ENCODE measurements at regions not wholly inside any gene's neighbourhood (a gene's known extent, or its start where the extent isn't known, plus 50 kb on each side); places are given as distances from the start of the nearest gene placed in this dataset.

DNA sequence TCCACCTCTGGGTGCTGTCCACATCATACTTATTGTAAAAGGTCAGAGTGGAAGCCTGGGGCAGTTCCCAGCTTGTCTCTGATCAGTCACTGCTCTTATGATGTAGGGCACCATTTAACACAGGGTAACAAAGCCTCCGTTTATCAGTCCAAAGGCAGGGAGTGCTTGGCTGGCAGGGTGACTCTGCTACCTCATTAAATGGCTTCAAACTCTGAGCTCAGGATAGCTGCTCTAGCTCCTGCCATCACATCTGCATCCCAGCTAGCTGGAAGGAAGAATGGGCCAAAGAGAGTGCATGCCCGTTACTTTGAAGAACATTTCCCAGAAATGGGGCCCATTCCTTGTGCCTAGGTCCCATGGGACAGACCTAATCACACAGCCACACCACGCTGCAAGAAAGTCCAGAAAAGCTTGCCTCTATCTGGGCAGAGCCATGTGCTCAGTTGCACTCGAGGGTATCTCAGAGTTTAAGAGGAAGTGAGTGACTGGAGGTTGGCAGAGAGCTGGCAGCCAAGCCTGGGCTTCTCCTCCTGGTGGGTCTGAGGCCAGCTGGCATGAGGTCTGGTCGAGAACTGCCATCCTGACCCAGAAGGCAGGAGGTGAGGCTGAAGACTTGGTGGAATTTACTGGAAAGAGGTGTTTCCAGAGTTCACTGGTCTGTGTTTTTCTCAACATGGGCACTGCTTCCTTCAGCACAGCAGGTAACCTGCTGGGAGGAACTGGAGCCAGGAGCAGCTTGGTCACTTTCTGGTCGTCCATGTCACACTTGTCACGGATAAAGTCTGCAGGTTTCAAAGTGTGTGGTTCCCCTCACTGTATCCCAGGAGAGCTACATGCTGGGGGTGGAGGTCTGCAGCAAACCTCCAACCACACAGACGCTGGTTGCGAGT, 935.7 kb downstream of the BRD1 start:
- DNase-seq, result no peak
- H3K4me3 ChIP-seq, result no peak overlapping the region
- no peak overlapping the region for H3K27ac ChIP-seq
- peaks cover 0 to 15% (median 0%) of the 10 kb centered on the region in 4 donors for H3K27me3 ChIP-seq
- no peaks in the 10 kb centered on the region for H3K4me1 ChIP-seq
- intact Hi-C loops (cut with DNase I), result no loop called here
- WGBS, 2 donors, result 38 to 52% methylated on average over 2 to 7 of the region's 9 CpGs
- TF ChIP-seq, protein P1, sequence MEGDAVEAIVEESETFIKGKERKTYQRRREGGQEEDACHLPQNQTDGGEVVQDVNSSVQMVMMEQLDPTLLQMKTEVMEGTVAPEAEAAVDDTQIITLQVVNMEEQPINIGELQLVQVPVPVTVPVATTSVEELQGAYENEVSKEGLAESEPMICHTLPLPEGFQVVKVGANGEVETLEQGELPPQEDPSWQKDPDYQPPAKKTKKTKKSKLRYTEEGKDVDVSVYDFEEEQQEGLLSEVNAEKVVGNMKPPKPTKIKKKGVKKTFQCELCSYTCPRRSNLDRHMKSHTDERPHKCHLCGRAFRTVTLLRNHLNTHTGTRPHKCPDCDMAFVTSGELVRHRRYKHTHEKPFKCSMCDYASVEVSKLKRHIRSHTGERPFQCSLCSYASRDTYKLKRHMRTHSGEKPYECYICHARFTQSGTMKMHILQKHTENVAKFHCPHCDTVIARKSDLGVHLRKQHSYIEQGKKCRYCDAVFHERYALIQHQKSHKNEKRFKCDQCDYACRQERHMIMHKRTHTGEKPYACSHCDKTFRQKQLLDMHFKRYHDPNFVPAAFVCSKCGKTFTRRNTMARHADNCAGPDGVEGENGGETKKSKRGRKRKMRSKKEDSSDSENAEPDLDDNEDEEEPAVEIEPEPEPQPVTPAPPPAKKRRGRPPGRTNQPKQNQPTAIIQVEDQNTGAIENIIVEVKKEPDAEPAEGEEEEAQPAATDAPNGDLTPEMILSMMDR (IDR thresholded peaks at IDR 0.05), result no peak
- TF ChIP-seq POLR2A (IDR thresholded peaks at IDR 0.05), result no peak
- H3K36me3 ChIP-seq, result no peaks in the 10 kb centered on the region
- H3K9me3 ChIP-seq, result peaks cover 0 to 6% (median 0%) of the 10 kb centered on the region in 3 donors

DNA sequence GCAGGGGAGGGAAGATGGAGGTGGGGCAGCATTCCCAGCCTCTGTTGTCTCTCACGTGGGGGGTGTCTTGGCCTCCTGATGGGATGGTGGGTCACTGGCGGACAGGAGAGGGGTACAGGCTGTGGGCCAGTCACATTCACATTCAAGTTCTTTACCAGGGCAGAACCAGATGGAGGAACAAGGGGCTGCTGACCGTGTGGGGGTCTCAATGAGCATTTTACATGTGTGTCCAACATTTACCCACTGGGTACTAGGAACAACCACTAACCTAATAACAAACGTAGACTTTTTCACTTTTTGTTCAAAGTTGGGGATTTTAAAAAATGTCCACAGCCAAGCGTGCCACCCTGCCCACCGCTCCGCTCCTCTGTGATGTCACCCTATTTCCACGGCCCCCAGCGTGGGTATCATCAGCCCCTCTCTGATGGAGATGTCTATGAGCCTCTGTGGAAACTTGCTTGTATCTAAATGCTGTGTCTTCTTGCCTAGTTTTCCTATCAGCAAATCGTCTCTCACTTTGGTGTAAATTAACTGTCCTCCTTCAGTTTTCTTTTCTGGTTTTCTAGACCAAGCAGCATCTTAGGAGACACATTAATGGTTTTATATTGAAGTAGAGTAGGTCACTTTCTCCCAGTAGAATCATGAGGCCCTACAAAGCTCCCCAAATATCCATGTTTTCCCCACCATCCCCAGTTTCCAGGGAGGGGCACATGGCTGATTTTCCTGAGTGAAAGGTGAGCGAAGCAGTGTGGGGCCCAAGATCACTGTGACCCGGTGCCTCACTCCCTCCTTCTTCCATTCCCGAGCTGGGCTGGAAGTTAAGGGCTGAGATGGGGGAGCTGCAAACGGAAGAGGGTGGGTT, 936.7 kb downstream of the BRD1 start:
- Histone ChIP-seq H3K4me1 (no peaks in the 10 kb centered on the region), H3K4me3 (no peak overlapping the region), H3K27me3 (peaks cover 0 to 15% (median 0%) of the 10 kb centered on the region in 4 donors), H3K9me3 (peaks cover 0 to 6% (median 0%) of the 10 kb centered on the region in 3 donors), H3K36me3 (no peaks in the 10 kb centered on the region), H3K27ac (no peak overlapping the region)
- TF ChIP-seq POLR2A (IDR thresholded peaks at IDR 0.05), result no peak
- TF ChIP-seq, protein P1 (IDR thresholded peaks at IDR 0.05), result no peak
- DNase-seq, result no peak
- intact Hi-C loops (cut with DNase I), result no loop called here
- 70% methylated on average over 13 of the region's 14 CpGs for WGBS, 2 donors

GRCh38 chr22:48889887-48890692, 937.6 kb downstream of the BRD1 start:
- no peak overlapping the region for H3K27ac ChIP-seq
- peaks cover 0 to 22% (median 0%) of the 10 kb centered on the region in 4 donors for H3K27me3 ChIP-seq
- intact Hi-C loops (cut with DNase I), result no loop called here
- H3K4me1 ChIP-seq, result no peaks in the 10 kb centered on the region
- 74% methylated on average over 15 to 16 of the region's 22 CpGs for WGBS, 2 donors
- no peak overlapping the region for H3K4me3 ChIP-seq
- peaks cover 0 to 6% (median 0%) of the 10 kb centered on the region in 3 donors for H3K9me3 ChIP-seq
- TF ChIP-seq POLR2A (IDR thresholded peaks at IDR 0.05), result no peak
- TF ChIP-seq, protein P1 (IDR thresholded peaks at IDR 0.05), result no peak
- H3K36me3 ChIP-seq, result no peaks in the 10 kb centered on the region
- no peak for DNase-seq

DNA sequence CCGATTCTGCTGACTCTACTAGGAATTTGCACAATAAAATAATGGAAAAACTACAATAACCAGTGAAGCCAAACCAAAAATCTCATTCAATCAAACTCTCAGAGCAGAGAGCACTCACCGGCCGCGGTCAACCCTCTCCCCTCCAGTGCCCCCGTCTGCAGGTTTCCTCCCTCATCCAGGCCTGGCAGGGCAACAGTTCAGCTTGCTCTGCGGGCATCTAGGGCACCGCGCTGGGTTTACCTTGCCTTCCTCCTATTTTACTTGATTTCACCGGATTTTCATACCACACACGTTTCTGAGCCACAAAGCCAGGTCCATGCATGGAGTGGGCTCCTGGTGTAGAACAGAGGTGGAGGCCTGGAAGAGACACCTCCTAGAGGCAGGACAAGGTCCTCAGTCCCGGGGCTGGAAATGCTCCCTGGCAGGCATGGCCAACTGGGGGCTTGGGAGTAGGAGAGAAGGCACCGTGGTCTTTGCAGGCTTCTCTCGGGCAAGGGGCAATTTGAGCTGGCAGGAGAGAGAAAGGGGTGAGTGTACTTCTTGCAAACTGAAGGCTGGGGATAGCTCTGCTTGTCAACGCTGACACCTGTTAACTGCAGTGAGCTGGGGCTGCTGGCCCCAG, 938.4 kb downstream of the BRD1 start:
- Histone ChIP-seq H3K36me3 (no peaks in the 10 kb centered on the region), H3K4me1 (no peaks in the 10 kb centered on the region), H3K4me3 (no peak overlapping the region), H3K9me3 (peaks cover 0 to 6% (median 0%) of the 10 kb centered on the region in 3 donors), H3K27ac (no peak overlapping the region), H3K27me3 (peaks cover 0 to 23% (median 0%) of the 10 kb centered on the region in 4 donors)
- DNase-seq, result no peak
- 77 to 84% methylated on average over 11 to 12 of the region's 14 CpGs for whole genome bisulfite sequencing, 2 donors
- TF ChIP-seq, protein P1 (IDR thresholded peaks at IDR 0.05), result no peak
- no peak for TF ChIP-seq POLR2A (IDR thresholded peaks at IDR 0.05)
- intact Hi-C loops (cut with DNase I), result no loop called here

Data from esophagus squamous epithelium (tissue), 5 donors.